NCI-H526 (cell line): ENCODE measurements at regions not wholly inside any gene's neighbourhood (a gene's known extent, or its start where the extent isn't known, plus 50 kb on each side); places are given as distances from the start of the nearest gene placed in this dataset.

Experiments used
- DNase-seq, 2 experiments: peaks; one replicate each; lab custom pipeline; 2025; lab: John Stamatoyannopoulos, UW

- no peak for DNase-seq
Measured at GRCh38 chr2:217162533-217162932, 302.7 kb upstream of the TNP1 start.

GRCh38 chr2:217160978-217161973, 301.4 kb upstream of the TNP1 start:
- DNase-seq: no peak

DNA sequence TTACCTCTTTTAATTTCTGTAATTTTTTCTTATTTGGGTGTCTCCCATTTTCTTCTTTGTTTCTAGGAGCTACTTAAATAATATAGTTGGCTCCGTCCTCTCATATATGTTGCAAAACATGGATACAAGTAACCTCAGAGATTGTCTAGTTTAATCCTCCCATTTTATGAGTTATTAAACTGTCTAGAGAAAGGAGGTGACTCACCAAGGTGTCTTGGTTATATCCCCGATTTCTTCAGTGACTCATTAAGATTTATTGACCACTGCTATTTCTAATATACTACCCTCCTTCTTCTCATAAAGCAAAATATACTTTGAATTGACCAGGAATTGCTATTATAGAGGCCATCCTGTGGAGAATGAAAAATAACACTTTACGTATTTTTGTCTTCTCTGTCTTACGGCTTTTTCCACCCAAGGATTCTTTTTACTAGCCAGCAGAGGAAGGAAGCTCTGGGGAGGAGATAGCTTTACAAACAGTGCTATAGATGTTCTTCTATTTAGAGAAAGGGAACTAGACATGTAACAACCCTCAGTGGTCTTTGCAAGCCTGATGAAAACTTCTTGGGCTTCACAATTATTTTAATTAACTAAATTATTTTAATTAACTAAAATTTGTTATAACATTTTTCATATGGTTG, 300.4 kb upstream of the TNP1 start:
- no peak for DNase-seq

DNA sequence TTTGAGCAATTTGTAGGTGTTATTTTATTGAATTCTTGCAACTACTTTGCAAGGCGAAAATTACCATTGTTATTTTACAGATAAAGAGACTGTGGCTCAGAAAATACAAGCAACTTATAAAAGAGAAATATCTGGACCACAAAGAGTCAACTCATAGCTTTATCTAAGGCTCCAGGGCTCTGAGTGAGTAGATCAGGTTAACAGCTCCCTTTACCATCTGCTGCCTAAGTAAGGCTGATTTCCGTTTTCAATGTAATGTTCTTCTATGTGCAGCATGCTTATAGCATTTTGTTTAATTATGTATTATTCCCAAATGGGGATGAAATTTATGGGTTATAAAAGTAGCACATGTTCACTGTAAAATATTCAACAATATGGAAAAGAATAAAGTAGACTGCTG, 299.1 kb upstream of the TNP1 start:
- no peak for DNase-seq

DNA sequence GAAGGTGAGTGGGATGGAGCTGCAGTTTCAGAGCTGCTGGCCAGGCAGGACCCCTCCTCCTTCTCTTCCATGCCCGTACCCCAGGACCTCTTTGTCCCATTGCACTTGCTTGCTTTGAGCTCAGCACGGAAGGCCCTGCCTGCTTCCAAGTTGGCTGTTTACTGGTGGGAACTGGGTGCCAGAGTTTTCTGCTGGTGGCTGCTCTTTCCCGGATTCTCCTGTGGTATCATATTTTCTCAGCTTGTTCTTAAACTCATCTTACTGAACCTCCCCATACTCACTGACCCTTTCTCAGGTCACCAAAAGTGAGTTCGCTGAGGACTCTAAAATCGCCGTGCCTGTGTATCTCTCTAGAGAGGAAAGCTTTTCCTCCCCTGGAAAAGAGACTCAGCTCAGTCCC, 297.7 kb upstream of the TNP1 start:
- no peak for DNase-seq

GRCh38 chr2:217156801-217157200, 296.9 kb upstream of the TNP1 start:
- DNase-seq: no peak

GRCh38 chr2:217154923-217155322, 295.1 kb upstream of the TNP1 start:
- DNase-seq: no peak

- no peak for DNase-seq
Measured at GRCh38 chr2:217153510-217153909, 293.6 kb upstream of the TNP1 start.

DNA sequence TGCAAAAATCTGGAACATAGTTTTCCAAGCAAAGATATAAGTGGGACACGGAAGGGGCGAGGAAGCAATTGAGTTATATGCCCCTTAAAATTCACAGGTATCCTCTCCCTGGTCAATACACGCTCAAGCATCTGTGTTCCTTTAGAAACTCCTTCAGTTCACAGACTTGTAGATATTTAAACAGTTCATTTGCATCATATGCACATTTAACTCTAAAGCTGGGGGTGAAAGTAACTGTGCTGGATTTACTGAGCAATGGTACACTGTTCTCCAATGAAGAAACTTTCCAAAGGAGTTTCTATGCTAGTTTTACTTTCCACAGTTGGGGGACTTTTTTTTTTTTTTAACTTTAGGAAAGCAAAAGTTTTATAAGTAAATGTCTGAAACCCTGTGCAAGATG, 293.0 kb upstream of the TNP1 start:
- no peak for DNase-seq

DNA sequence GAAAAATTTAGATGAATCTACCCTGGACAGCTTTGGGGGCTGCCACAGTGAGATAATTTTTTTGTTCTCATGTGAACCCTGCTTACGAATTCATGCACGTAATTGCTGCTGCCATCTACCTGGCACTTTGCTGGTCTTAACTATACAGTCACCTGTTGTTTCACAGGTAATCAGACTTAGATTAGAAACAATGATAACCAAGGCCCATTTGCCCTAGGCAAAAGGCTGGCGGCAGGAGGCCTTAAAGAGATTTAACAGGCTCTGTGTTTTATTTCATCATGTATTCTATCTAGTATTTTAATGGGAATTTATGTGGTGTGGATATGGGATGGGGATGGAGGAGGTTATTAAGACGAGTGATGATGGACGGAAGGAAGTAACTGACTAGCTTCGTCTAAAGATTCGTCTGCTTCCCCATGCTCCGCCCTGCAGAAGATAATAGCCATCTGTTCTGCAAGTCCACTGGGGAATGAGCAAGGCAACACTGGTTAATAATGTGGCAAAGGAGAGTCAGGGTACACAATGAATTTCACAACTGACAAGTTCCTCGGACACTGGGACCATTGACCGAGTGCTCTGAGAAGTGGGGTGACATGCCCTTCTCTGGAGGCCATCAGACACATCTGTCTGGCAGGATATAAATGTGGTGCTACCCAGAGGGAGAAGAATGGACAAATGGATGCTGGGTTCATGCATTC, 291.8 kb upstream of the TNP1 start:
- DNase-seq: no peak

DNA sequence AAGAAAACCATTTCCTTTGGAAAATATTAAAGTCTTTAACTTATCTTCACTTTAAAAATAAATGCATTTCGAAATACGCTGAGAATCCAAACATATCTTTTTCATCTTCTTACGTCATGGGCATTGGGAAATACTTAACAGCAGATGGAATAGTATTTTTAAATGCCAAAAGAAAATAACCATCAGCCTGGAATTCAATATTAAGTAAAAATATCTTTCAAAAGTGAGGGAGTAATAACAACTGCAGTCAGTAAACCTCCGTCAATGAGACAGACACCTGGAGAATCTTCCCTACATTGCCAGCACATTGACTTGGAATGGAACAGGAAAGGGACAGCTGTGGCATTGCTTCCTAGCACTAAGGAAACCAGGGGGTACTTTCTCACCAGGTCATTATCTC, 290.4 kb upstream of the TNP1 start:
- DNase-seq: no peak

- DNase-seq: no peak
Measured at GRCh38 chr2:217149087-217149660, 289.3 kb upstream of the TNP1 start.

DNA sequence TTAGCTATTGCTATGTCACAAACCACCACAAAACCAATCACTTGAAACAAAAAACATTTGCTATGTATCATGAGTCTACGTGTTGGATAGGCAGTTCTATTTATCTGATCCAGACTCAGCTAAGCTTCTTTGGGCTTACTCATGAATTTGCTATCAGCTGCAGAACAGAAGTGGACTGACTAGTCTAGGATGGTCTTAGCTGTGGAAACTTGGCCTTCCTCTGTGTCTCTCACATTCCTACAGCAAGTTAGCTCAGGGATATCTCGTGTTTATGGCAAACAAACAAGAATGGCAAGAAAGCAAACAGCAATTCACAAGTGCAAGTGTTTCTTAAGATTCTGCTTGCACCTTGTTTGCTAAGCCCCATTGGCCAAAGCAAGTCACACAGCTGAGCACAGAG, 288.0 kb upstream of the TNP1 start:
- DNase-seq: no peak

GRCh38 chr2:217146956-217147355, 287.1 kb upstream of the TNP1 start:
- no peak for DNase-seq

DNA sequence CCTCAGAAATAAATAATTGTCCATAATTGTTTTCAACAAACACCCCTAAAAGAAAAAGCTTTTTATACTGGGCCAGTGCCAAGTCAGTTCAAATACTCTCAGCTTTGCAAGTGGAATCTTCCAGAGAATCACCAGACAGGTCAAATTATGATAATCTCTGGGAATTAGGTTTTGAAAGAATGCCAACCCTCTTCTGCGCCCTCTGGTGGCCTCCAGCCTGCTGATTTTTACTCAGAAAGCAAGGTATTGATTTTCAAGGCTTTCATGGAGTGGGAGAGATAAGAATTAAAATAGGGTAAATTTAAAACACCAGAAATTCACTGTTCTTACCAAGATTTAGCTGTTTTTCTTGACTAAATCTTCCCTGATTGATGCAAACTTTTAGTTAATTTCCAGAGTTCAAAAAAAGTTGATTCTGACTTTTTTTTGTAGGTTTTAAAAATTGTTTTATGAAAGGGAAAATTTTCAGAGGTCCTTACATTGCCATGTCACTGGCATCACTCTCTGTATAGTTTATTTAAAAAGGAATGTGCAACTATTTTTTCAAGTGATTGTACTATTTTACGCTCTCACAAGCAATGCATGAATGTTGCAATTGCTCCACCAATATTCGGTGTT, 282.9 kb upstream of the TNP1 start:
- DNase-seq: peak; percentile 4 to 54

GRCh38 chr2:217138284-217138683, 278.4 kb upstream of the TNP1 start:
- DNase-seq: no peak

DNA sequence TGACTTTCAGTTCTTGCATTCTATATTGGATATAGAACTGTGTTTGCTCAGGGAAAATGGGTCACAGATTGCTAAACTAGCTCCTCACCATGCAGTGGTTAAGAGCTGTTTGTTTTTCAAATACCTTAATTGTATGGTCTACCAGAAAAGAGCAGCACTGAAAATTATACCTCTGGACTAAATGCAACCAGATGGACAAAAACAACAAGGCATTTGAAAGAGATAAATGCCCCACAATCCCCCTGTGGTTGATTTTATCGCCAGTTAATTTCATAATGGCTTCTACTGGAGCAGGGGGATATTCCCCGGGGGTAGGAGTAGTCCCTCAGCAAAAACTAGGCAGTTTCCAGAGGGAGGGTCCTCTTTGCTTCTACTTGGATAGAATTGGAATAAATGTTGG, 267.9 kb upstream of the TNP1 start:
- no peak for DNase-seq

GRCh38 chr2:217125014-217125413, 265.1 kb upstream of the TNP1 start:
- DNase-seq: no peak

DNA sequence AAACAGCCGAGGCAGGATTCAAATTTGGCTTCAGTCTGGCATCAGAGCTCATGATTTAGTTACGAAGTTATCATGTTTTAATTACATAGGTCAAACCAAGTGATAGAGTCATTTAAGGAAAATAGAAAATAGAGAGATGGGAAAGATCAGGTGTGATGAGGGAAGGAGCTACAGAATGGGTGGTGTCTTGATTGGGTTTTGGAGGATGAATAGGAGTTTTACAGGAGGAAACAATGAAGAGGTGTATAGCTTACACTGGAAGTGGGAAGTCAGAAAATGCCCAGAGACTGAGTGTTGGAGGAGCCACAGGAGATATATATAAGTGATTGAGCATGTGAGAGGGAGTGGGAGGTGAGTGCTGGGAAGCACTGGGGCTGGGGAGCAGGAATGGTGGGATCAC, 264.2 kb upstream of the TNP1 start:
- no peak for DNase-seq

- no peak for DNase-seq
Measured at GRCh38 chr2:217121565-217121964, 261.7 kb upstream of the TNP1 start.

DNA sequence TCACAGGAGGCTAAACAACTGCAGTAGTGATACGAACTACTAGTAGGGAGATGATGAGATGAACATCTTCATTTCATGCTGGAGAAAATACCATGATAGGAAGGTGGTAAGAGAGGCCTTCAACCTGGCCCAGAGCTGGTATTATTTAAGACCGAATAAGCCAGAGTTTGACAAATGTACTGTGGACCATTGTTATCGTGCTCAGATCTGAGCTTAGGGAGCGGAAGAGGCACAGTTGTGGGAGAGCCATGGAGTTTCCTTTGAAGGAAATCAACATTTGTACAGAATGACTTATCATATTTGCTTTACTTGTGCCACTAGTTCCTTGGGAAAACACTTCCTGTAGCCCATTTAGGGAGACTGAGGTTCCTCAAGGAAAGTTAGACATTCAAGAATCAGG, 260.6 kb upstream of the TNP1 start:
- DNase-seq: no peak
